Progenitor cell of endocrine pancreas (in vitro differentiated cells): ENCODE measurements at regions not wholly inside any gene's neighbourhood (a gene's known extent, or its start where the extent isn't known, plus 50 kb on each side); places are given as distances from the start of the nearest gene placed in this dataset.
A peak's percentile ranks its signal among the peaks of the same experiment; 100 is the strongest.

ENCODE experiments used
- DNase-seq: peaks from one replicate; pipeline ENCODE4 v3.0.0; 2021; ENCODE audit warnings: low spot score; ENCODE audit not compliant: unreplicated experiment
- H3K27ac Mint-ChIP-seq: 2 replicates; pipeline ENCODE4 v1.8.0; 2021; ENCODE audit warnings: mild to moderate bottlenecking, moderate library complexity, mixed read lengths
- H3K27me3 Mint-ChIP-seq: 2 replicates; pipeline ENCODE4 v1.8.0; 2021; ENCODE audit warnings: mixed read lengths
- H3K36me3 Mint-ChIP-seq: 2 replicates; pipeline ENCODE4 v1.8.0; 2022; ENCODE audit warnings: mixed read lengths; ENCODE audit not compliant: insufficient read depth
- H3K4me1 Mint-ChIP-seq: 2 replicates; pipeline ENCODE4 v1.8.0; 2021; ENCODE audit warnings: low read depth, mixed read lengths
- H3K4me3 Mint-ChIP-seq: 2 replicates; pipeline ENCODE4 v1.8.0; 2021; ENCODE audit warnings: low read depth, mild to moderate bottlenecking, moderate library complexity, mixed read lengths
- H3K9me3 Mint-ChIP-seq: 2 replicates; pipeline ENCODE4 v1.8.0; 2021; ENCODE audit warnings: low read depth, mixed read lengths
- CTCF ChIP-seq: fragments of 200-600 bp; sonication (generic); IDR thresholded peaks from one replicate; pipeline ENCODE4 v1.5.0; 2021; ENCODE audit warnings: antibody characterized with exemption, mild to moderate bottlenecking; ENCODE audit not compliant: unreplicated experiment

- H3K4me3 Mint-ChIP-seq: no peak overlapping the region
- no peak for TF ChIP-seq CTCF
- H3K36me3 Mint-ChIP-seq: no peaks in the 10 kb centered on the region
- H3K27ac Mint-ChIP-seq: no peak overlapping the region
- DNase-seq: no peak
- H3K27me3 Mint-ChIP-seq: no peaks in the 10 kb centered on the region
- peaks cover 6% of the 10 kb centered on the region for H3K4me1 Mint-ChIP-seq
- H3K9me3 Mint-ChIP-seq: peaks cover 4% of the 10 kb centered on the region
These were observed 150.1 kb upstream of the TSC22D1 start for GRCh38 chr13:44726214-44726613.

- no peak for DNase-seq
- no peak overlapping the region for H3K4me3 Mint-ChIP-seq
- H3K9me3 Mint-ChIP-seq: peaks cover 4% of the 10 kb centered on the region
- no peaks in the 10 kb centered on the region for H3K36me3 Mint-ChIP-seq
- TF ChIP-seq CTCF: no peak
- no peak overlapping the region for H3K27ac Mint-ChIP-seq
- no peaks in the 10 kb centered on the region for H3K4me1 Mint-ChIP-seq
- H3K27me3 Mint-ChIP-seq: no peaks in the 10 kb centered on the region
These were observed 143.9 kb upstream of the TSC22D1 start for GRCh38 chr13:44719857-44720671.

GRCh38 chr13:44718467-44718866, 142.3 kb upstream of the TSC22D1 start:
- DNase-seq: no peak
- no peaks in the 10 kb centered on the region for H3K36me3 Mint-ChIP-seq
- H3K4me1 Mint-ChIP-seq: no peaks in the 10 kb centered on the region
- peaks cover 4% of the 10 kb centered on the region for H3K9me3 Mint-ChIP-seq
- no peaks in the 10 kb centered on the region for H3K27me3 Mint-ChIP-seq
- TF ChIP-seq CTCF: no peak
- no peak overlapping the region for H3K27ac Mint-ChIP-seq
- H3K4me3 Mint-ChIP-seq: no peak overlapping the region

- Mint-ChIP-seq H3K4me3 (no peak overlapping the region), H3K4me1 (no peaks in the 10 kb centered on the region), H3K27me3 (no peaks in the 10 kb centered on the region), H3K9me3 (no peaks in the 10 kb centered on the region), H3K27ac (peak overlapping the region; percentile 8), H3K36me3 (no peaks in the 10 kb centered on the region)
- TF ChIP-seq CTCF: no peak
- DNase-seq: no peak
These were observed 139.4 kb upstream of the TSC22D1 start for GRCh38 chr13:44715287-44716230.

GRCh38 chr13:44713788-44714469, 137.8 kb upstream of the TSC22D1 start:
- no peak for DNase-seq
- Mint-ChIP-seq H3K36me3 (no peaks in the 10 kb centered on the region), H3K4me1 (no peaks in the 10 kb centered on the region), H3K27ac (no peak overlapping the region), H3K4me3 (no peak overlapping the region), H3K27me3 (no peaks in the 10 kb centered on the region), H3K9me3 (no peaks in the 10 kb centered on the region)
- TF ChIP-seq CTCF: no peak
